ACC112 (cell line): ENCODE measurements at regions not wholly inside any gene's neighbourhood (a gene's known extent, or its start where the extent isn't known, plus 50 kb on each side); places are given as distances from the start of the nearest gene placed in this dataset.

Experiments
- H2AFZ ChIP-seq: fragments of 200-600 bp; sonication (generic); one replicate; pipeline ENCODE4 v1.6.0; 2017; ENCODE audit warnings: antibody characterized with exemption, low read length; ENCODE audit not compliant: unreplicated experiment
- H3K27ac ChIP-seq: fragments of 200-600 bp; sonication (generic); 2 replicates; pipeline ENCODE4 v1.5.1; 2014; ENCODE audit warnings: low read depth, mild to moderate bottlenecking, antibody characterized with exemption, low read length, moderate library complexity
- H3K27me3 ChIP-seq: fragments of 200-600 bp; sonication (generic); 2 replicates; pipeline ENCODE4 v1.6.1; 2014; ENCODE audit warnings: mild to moderate bottlenecking, antibody characterized with exemption, low read length, moderate library complexity, mixed read lengths; ENCODE audit not compliant: insufficient read depth
- H3K36me3 ChIP-seq: fragments of 200-600 bp; sonication (generic); 2 replicates; pipeline ENCODE4 v1.6.1; 2016; ENCODE audit warnings: mild to moderate bottlenecking, antibody characterized with exemption, low read length, moderate library complexity, mixed read lengths; ENCODE audit not compliant: insufficient read depth
- H3K4me1 ChIP-seq: fragments of 200-600 bp; sonication (generic); one replicate; pipeline ENCODE4 v1.6.1; 2016; ENCODE audit warnings: low read length, mixed read lengths; ENCODE audit not compliant: insufficient read depth, unreplicated experiment, control insufficient read depth
- H3K4me3 ChIP-seq: fragments of 200-600 bp; sonication (generic); 2 replicates; pipeline ENCODE4 v1.5.1; 2014; ENCODE audit warnings: mild to moderate bottlenecking, low read depth, low read length
- H3K79me2 ChIP-seq: fragments of 200-600 bp; sonication (generic); one replicate; pipeline ENCODE4 v1.6.0; 2016; ENCODE audit warnings: low read length; ENCODE audit not compliant: control insufficient read depth, unreplicated experiment, insufficient read depth

GRCh38 chr3:31390466-31390865 is 142.3 kb upstream of the STT3B start:
- no peak overlapping the region for H3K27ac ChIP-seq
- H3K79me2 ChIP-seq: no peaks in the 10 kb centered on the region
- H3K4me3 ChIP-seq: no peak overlapping the region
- H3K36me3 ChIP-seq: no peaks in the 10 kb centered on the region
- H3K27me3 ChIP-seq: no peaks in the 10 kb centered on the region
- H3K4me1 ChIP-seq: no peaks in the 10 kb centered on the region
- no peak overlapping the region for H2AFZ ChIP-seq

DNA sequence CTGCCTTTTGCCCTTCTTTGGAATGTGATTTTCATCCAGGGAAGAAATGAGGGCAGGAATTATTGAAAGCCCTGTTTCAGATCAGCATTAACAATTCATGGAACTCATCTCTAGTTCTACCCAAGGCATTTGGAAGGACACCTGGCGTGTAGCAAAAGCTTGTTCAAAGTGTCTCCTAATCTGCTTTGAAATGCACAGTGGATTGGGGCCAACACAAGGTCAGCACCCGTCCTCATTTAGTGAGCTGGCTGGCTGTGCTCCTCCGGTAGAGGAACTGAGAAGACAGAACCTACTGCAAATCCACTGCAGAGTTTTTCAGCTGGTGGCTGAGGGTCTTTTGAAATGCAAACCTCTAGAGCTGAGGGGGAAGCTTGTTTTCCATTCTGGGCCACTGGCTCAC is 141.6 kb upstream of the STT3B start:
- Histone ChIP-seq H3K27me3 (no peaks in the 10 kb centered on the region), H3K79me2 (no peaks in the 10 kb centered on the region), H3K4me3 (no peak overlapping the region), H3K36me3 (no peaks in the 10 kb centered on the region), H3K4me1 (no peaks in the 10 kb centered on the region), H2AFZ (no peak overlapping the region), H3K27ac (no peak overlapping the region)

DNA sequence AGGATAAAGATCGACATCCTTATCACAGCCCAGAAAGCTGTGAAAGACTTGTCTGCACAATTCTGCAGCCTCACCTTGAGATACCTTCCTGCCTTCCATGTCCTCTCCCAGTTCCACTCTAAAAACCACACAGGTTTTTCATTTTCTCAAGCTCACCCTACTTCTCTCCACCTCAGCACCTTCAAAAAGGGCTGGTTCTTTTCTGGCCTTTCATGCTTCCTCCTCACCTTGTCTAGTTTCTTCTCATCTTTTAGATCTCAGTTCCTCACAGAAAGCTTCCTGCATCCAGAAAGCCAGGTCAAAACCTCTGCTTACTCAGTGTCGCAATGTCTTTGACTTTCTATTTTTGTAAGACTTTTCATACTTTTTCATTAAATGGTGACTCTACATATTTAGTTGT is 140.2 kb upstream of the STT3B start:
- no peaks in the 10 kb centered on the region for H3K36me3 ChIP-seq
- H2AFZ ChIP-seq: no peak overlapping the region
- no peak overlapping the region for H3K27ac ChIP-seq
- H3K27me3 ChIP-seq: 0 out of 2 replicates have a peak, but pooled peaks cover 2% of the 10 kb centered on the region
- no peaks in the 10 kb centered on the region for H3K4me1 ChIP-seq
- H3K4me3 ChIP-seq: no peak overlapping the region
- H3K79me2 ChIP-seq: no peaks in the 10 kb centered on the region

- peaks cover 47% of the 10 kb centered on the region for H3K27me3 ChIP-seq
- H3K4me3 ChIP-seq: no peak overlapping the region
- H3K27ac ChIP-seq: no peak overlapping the region
- no peaks in the 10 kb centered on the region for H3K79me2 ChIP-seq
- H3K4me1 ChIP-seq: no peaks in the 10 kb centered on the region
- no peak overlapping the region for H2AFZ ChIP-seq
- H3K36me3 ChIP-seq: no peaks in the 10 kb centered on the region
Measured at GRCh38 chr3:31399271-31399670, 133.5 kb upstream of the STT3B start.

DNA sequence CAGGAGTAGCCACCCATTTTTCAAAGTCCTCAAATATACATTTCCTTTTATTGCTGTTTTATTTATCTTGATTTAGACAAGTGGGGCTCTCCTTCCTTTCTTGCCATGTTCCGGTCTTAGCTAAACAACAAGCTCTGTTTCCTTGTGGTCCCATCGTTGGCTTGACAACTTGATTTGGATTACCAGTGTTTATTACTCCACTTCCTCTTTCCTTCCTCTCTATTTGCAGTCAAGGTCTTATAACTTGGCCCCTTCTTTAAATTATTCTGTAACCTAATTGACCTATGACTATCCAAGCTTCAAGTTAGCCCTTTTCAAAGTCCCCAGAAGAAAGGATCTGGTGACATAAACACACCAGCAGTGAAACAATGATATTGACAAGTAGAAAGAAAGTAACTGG is 130.6 kb upstream of the STT3B start:
- H3K79me2 ChIP-seq: no peaks in the 10 kb centered on the region
- H2AFZ ChIP-seq: no peak overlapping the region
- peaks cover 47% of the 10 kb centered on the region for H3K27me3 ChIP-seq
- H3K4me1 ChIP-seq: peaks cover 1% of the 10 kb centered on the region
- H3K27ac ChIP-seq: no peak overlapping the region
- no peak overlapping the region for H3K4me3 ChIP-seq
- H3K36me3 ChIP-seq: no peaks in the 10 kb centered on the region

- Histone ChIP-seq H3K4me3 (no peak overlapping the region), H3K27ac (no peak overlapping the region), H3K79me2 (no peaks in the 10 kb centered on the region), H3K4me1 (peaks cover 6% of the 10 kb centered on the region), H2AFZ (no peak overlapping the region), H3K36me3 (no peaks in the 10 kb centered on the region), H3K27me3 (peaks cover 47% of the 10 kb centered on the region)
Measured at GRCh38 chr3:31403197-31403596, 129.5 kb upstream of the STT3B start.

GRCh38 chr3:31404871-31405270 is 127.9 kb upstream of the STT3B start:
- Histone ChIP-seq H3K27me3 (peaks cover 36% of the 10 kb centered on the region), H3K4me3 (no peak overlapping the region), H3K79me2 (no peaks in the 10 kb centered on the region), H3K4me1 (peaks cover 6% of the 10 kb centered on the region), H3K36me3 (no peaks in the 10 kb centered on the region), H2AFZ (no peak overlapping the region), H3K27ac (no peak overlapping the region)

DNA sequence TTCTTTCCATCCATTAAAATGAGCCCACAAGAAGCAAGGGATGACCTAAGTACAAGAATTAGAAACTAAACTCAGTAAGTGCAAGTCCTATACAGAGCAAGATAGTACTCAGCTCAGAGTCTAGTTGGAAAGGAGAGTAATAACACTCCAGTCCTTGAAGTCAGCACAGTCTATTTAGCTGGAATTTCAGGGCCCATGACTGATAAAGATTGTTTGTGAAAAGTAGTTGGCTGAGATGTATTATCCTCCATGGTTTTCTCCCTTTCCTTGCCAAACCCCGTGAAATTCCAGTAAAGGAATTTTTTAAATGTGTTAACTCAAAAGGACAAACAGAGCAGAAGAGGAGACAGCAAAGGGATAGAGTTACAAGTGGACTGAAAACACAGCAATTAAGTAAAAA is 127.2 kb upstream of the STT3B start:
- Histone ChIP-seq H3K4me1 (peaks cover 6% of the 10 kb centered on the region), H3K27me3 (peaks cover 30% of the 10 kb centered on the region), H3K79me2 (no peaks in the 10 kb centered on the region), H3K4me3 (no peak overlapping the region), H2AFZ (no peak overlapping the region), H3K27ac (no peak overlapping the region), H3K36me3 (no peaks in the 10 kb centered on the region)

DNA sequence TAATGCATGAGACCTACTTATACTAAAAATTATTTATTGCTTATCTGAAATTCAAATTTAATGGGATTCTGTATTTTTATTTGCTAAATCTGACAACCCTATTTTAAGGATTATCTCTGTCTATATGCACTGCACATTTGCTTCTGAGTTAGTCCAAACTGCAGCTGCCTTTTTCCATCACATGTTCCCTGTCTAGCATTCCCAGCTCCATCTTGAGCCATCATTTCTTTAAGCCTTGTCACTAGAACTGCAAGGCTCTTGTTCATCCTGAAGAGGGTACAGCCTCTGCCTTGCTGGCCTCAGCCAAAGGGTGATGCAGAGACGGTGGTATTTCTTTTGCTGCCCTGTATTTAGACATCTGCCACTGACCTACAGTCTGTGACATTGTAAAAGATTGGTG is 125.8 kb upstream of the STT3B start:
- H2AFZ ChIP-seq: no peak overlapping the region

GRCh38 chr3:31407665-31408064 is 125.1 kb upstream of the STT3B start:
- no peak overlapping the region for H2AFZ ChIP-seq
- H3K36me3 ChIP-seq: no peaks in the 10 kb centered on the region
- no peaks in the 10 kb centered on the region for H3K79me2 ChIP-seq
- no peak overlapping the region for H3K27ac ChIP-seq
- peaks cover 12% of the 10 kb centered on the region for H3K27me3 ChIP-seq
- H3K4me3 ChIP-seq: no peak overlapping the region
- H3K4me1 ChIP-seq: peaks cover 6% of the 10 kb centered on the region

More for the DNA sequence above, 125.8 kb upstream of the STT3B start:
- peaks cover 17% of the 10 kb centered on the region for H3K27me3 ChIP-seq
- H3K27ac ChIP-seq: no peak overlapping the region
- peaks cover 6% of the 10 kb centered on the region for H3K4me1 ChIP-seq
- H3K4me3 ChIP-seq: no peak overlapping the region
- H3K36me3 ChIP-seq: no peaks in the 10 kb centered on the region
- H3K79me2 ChIP-seq: no peaks in the 10 kb centered on the region

DNA sequence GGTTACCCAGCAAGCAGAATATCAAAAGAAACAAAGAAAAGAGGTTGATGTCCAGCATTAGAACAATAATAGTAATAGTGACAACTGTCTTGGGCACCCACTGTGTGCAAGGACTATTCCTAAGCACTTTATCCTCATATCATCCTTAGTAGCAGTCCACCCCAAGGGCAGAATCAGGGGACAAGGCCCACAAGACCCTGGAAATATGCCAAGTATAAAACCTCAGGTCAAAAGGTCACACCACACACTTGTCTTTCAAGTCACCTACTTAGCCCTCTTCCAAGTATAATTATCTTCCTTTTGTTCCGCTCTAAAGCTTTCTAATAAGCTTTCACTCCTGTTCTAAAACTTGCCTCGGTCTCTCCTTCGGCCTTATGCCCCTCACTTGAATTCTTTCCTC is 124.0 kb upstream of the STT3B start:
- Histone ChIP-seq H3K27me3 (peaks cover 2% of the 10 kb centered on the region; the same call in 1 of the 2 replicates), H3K4me3 (no peak overlapping the region), H2AFZ (no peak overlapping the region), H3K4me1 (peaks cover 6% of the 10 kb centered on the region), H3K27ac (no peak overlapping the region), H3K79me2 (no peaks in the 10 kb centered on the region), H3K36me3 (no peaks in the 10 kb centered on the region)
